SK-N-SH treated with all-trans-retinoic acid at 6 μM for 48 hours (cell line): ENCODE measurements at regions not wholly inside any gene's neighbourhood (a gene's known extent, or its start where the extent isn't known, plus 50 kb on each side); places are given as distances from the start of the nearest gene placed in this dataset.

Source experiments
- ARNTL ChIP-seq: fragments of 450-650 bp; formaldehyde crosslinking; IDR thresholded peaks from 2 replicates; pipeline ENCODE4 v1.5.0; 2020; ENCODE audit warnings: low read depth, mild to moderate bottlenecking, moderate library complexity, borderline replicate concordance
- BACH2 ChIP-seq: fragments of 250-450 bp; sonication (Bioruptor Pico); IDR thresholded peaks from 2 replicates; pipeline ENCODE4 v1.9.0; 2021; ENCODE audit warnings: mild to moderate bottlenecking, borderline replicate concordance
- GLIS3 ChIP-seq: fragments of 250-450 bp; sonication (Bioruptor Pico); IDR thresholded peaks from 2 replicates; pipeline ENCODE4 v1.5.0; 2020; ENCODE audit warnings: mild to moderate bottlenecking, moderate library complexity
- SNAI2 ChIP-seq: fragments of 250-450 bp; sonication (Bioruptor Pico); IDR thresholded peaks from 2 replicates; pipeline ENCODE4 v1.5.0; 2020; ENCODE audit warnings: mild to moderate bottlenecking, moderate library complexity
- ZNF70 ChIP-seq: fragments of 450-650 bp; formaldehyde crosslinking; IDR thresholded peaks from 2 replicates; pipeline ENCODE4 v1.5.0; 2020; ENCODE audit warnings: mild to moderate bottlenecking, moderate library complexity
- ZNF8 ChIP-seq: fragments of 450-650 bp; formaldehyde crosslinking; IDR thresholded peaks from 2 replicates; pipeline ENCODE4 v1.5.0; 2020; ENCODE audit warnings: mild to moderate bottlenecking, moderate library complexity
- TF ChIP-seq, protein P1 (sequence below): fragments of 250-450 bp; sonication (Bioruptor Pico); IDR thresholded peaks from 2 replicates; pipeline ENCODE4 v1.8.0; 2020; ENCODE audit warnings: mild to moderate bottlenecking, moderate library complexity, borderline replicate concordance
- TF ChIP-seq, protein P2 (sequence below): fragments of 250-450 bp; sonication (Bioruptor Pico); IDR thresholded peaks from 2 replicates; pipeline ENCODE4 v1.5.1; 2021; ENCODE audit warnings: mild to moderate bottlenecking, moderate library complexity
- TF ChIP-seq, protein P3 (sequence below): fragments of 250-450 bp; sonication (Bioruptor Pico); IDR thresholded peaks from 2 replicates; pipeline ENCODE4 v1.8.0; 2021; ENCODE audit warnings: low read depth, mild to moderate bottlenecking, moderate library complexity, borderline replicate concordance
- TF ChIP-seq, protein P4 (sequence below): fragments of 250-450 bp; sonication (Bioruptor Pico); IDR thresholded peaks from 2 replicates; pipeline ENCODE4 v1.5.1; 2020; ENCODE audit warnings: low read depth, mild to moderate bottlenecking, moderate library complexity

DNA sequence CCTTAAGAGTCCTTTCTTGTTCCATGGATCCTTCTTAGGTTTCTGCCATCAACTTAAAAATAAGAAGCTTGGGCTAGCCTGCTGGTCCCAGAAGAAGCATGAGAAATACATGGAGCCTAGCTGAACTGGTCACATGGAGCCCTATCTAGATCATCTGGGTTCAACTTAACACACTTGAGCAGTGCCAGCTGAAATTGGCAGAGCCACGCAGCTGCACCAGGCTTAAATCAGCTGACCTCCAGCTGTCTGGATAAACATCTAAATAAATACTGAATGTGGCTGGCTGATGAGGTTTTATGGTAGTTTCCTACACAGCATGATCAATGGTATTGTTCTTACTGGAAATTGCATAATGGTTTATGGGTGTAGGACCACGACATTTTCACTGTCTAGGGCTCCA lies 598.4 kb upstream of the FAM241A start:
- TF ChIP-seq ZNF70 (CRISPR knock-in tag) (no peak), ARNTL (no peak), ZNF8 (CRISPR knock-in tag) (no peak), BACH2 (CRISPR knock-in tag) (no peak), SNAI2 (CRISPR knock-in tag) (no peak), GLIS3 (CRISPR knock-in tag) (no peak)
- TF ChIP-seq, protein P1, sequence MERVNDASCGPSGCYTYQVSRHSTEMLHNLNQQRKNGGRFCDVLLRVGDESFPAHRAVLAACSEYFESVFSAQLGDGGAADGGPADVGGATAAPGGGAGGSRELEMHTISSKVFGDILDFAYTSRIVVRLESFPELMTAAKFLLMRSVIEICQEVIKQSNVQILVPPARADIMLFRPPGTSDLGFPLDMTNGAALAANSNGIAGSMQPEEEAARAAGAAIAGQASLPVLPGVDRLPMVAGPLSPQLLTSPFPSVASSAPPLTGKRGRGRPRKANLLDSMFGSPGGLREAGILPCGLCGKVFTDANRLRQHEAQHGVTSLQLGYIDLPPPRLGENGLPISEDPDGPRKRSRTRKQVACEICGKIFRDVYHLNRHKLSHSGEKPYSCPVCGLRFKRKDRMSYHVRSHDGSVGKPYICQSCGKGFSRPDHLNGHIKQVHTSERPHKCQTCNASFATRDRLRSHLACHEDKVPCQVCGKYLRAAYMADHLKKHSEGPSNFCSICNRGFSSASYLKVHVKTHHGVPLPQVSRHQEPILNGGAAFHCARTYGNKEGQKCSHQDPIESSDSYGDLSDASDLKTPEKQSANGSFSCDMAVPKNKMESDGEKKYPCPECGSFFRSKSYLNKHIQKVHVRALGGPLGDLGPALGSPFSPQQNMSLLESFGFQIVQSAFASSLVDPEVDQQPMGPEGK (CRISPR knock-in tag) = no peak
- TF ChIP-seq, protein P2, sequence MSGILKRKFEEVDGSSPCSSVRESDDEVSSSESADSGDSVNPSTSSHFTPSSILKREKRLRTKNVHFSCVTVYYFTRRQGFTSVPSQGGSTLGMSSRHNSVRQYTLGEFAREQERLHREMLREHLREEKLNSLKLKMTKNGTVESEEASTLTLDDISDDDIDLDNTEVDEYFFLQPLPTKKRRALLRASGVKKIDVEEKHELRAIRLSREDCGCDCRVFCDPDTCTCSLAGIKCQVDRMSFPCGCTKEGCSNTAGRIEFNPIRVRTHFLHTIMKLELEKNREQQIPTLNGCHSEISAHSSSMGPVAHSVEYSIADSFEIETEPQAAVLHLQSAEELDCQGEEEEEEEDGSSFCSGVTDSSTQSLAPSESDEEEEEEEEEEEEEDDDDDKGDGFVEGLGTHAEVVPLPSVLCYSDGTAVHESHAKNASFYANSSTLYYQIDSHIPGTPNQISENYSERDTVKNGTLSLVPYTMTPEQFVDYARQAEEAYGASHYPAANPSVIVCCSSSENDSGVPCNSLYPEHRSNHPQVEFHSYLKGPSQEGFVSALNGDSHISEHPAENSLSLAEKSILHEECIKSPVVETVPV = no peak
- TF ChIP-seq, protein P3, sequence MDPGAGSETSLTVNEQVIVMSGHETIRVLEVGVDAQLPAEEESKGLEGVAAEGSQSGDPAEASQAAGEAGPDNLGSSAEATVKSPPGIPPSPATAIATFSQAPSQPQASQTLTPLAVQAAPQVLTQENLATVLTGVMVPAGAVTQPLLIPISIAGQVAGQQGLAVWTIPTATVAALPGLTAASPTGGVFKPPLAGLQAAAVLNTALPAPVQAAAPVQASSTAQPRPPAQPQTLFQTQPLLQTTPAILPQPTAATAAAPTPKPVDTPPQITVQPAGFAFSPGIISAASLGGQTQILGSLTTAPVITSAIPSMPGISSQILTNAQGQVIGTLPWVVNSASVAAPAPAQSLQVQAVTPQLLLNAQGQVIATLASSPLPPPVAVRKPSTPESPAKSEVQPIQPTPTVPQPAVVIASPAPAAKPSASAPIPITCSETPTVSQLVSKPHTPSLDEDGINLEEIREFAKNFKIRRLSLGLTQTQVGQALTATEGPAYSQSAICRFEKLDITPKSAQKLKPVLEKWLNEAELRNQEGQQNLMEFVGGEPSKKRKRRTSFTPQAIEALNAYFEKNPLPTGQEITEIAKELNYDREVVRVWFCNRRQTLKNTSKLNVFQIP (CRISPR knock-in tag) = no peak
- TF ChIP-seq, protein P4, sequence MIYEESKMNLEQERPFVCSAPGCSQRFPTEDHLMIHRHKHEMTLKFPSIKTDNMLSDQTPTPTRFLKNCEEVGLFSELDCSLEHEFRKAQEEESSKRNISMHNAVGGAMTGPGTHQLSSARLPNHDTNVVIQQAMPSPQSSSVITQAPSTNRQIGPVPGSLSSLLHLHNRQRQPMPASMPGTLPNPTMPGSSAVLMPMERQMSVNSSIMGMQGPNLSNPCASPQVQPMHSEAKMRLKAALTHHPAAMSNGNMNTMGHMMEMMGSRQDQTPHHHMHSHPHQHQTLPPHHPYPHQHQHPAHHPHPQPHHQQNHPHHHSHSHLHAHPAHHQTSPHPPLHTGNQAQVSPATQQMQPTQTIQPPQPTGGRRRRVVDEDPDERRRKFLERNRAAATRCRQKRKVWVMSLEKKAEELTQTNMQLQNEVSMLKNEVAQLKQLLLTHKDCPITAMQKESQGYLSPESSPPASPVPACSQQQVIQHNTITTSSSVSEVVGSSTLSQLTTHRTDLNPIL (CRISPR knock-in tag) = no peak
